ENCODE measurements at regions not wholly inside any gene's neighbourhood (a gene's known extent, or its start where the extent isn't known, plus 50 kb on each side); places are given as distances from the start of the nearest gene placed in this dataset.

DNA sequence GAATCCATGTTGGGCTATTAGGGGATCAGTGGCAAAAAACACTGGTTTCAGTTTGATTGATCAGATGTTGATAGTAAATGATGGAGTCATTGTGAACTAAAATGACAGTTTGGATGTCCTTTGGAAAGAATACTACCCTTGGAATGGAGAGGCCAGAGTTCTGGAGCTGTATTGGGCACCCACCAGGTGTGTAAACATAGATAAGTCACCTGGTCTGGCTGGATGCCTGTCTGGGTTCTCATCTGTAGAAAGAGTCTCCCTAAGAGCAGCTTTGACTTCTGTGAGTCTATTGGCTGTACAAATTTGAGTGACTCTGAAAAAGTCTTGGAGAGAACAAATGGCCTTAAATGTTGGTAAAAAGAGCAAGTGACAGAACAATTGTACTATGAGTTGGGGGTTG is 115.0 kb downstream of the SCP2D1 start:
- no peak for TF ChIP-seq TAF1 (IDR thresholded peaks at IDR 0.05; ENCODE audit: low read depth)
- TF ChIP-seq, protein P1, sequence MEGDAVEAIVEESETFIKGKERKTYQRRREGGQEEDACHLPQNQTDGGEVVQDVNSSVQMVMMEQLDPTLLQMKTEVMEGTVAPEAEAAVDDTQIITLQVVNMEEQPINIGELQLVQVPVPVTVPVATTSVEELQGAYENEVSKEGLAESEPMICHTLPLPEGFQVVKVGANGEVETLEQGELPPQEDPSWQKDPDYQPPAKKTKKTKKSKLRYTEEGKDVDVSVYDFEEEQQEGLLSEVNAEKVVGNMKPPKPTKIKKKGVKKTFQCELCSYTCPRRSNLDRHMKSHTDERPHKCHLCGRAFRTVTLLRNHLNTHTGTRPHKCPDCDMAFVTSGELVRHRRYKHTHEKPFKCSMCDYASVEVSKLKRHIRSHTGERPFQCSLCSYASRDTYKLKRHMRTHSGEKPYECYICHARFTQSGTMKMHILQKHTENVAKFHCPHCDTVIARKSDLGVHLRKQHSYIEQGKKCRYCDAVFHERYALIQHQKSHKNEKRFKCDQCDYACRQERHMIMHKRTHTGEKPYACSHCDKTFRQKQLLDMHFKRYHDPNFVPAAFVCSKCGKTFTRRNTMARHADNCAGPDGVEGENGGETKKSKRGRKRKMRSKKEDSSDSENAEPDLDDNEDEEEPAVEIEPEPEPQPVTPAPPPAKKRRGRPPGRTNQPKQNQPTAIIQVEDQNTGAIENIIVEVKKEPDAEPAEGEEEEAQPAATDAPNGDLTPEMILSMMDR (IDR thresholded peaks at IDR 0.05; ENCODE audit: poor library complexity, severe bottlenecking) = no peak
- no peak for TF ChIP-seq EP300 (conservative IDR thresholded peaks at IDR 0.05; ENCODE audit: poor library complexity, severe bottlenecking)
- no peak for TF ChIP-seq RAD21 (conservative IDR thresholded peaks at IDR 0.05)

Data from neural cell (in vitro differentiated cells).